ENCODE measurements at regions not wholly inside any gene's neighbourhood (a gene's known extent, or its start where the extent isn't known, plus 50 kb on each side); places are given as distances from the start of the nearest gene placed in this dataset.

GRCh38 chr1:38198621-38199020 is 152.0 kb upstream of the POU3F1 start:
- H3K4me3 Mint-ChIP-seq = no peak overlapping the region
- TF ChIP-seq, protein P1, sequence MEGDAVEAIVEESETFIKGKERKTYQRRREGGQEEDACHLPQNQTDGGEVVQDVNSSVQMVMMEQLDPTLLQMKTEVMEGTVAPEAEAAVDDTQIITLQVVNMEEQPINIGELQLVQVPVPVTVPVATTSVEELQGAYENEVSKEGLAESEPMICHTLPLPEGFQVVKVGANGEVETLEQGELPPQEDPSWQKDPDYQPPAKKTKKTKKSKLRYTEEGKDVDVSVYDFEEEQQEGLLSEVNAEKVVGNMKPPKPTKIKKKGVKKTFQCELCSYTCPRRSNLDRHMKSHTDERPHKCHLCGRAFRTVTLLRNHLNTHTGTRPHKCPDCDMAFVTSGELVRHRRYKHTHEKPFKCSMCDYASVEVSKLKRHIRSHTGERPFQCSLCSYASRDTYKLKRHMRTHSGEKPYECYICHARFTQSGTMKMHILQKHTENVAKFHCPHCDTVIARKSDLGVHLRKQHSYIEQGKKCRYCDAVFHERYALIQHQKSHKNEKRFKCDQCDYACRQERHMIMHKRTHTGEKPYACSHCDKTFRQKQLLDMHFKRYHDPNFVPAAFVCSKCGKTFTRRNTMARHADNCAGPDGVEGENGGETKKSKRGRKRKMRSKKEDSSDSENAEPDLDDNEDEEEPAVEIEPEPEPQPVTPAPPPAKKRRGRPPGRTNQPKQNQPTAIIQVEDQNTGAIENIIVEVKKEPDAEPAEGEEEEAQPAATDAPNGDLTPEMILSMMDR (IDR thresholded peaks at IDR 0.05) = no peak
- no peaks in the 10 kb centered on the region for H3K36me3 Mint-ChIP-seq (ENCODE audit: low read depth)
- CTCF ChIA-PET = no interaction called here
- no peak overlapping the region for H3K27ac Mint-ChIP-seq
- ATAC-seq (no peak), DNase-seq (no peak)
- peaks cover 14% of the 10 kb centered on the region for H3K27me3 Mint-ChIP-seq
- intact Hi-C loops (cut with micrococcal nuclease) = no loop called here
- H3K4me1 Mint-ChIP-seq (ENCODE audit: low read depth) = no peaks in the 10 kb centered on the region
- POLR2A ChIA-PET = no interaction called here
- peaks cover 2% of the 10 kb centered on the region for H3K9me3 Mint-ChIP-seq

GRCh38 chr1:38198099-38198498 is 151.5 kb upstream of the POU3F1 start:
- Mint-ChIP-seq H3K27me3 (peaks cover 14% of the 10 kb centered on the region), H3K27ac (no peak overlapping the region), H3K4me1 (ENCODE audit: low read depth) (no peaks in the 10 kb centered on the region), H3K9me3 (peaks cover 2% of the 10 kb centered on the region), H3K36me3 (ENCODE audit: low read depth) (no peaks in the 10 kb centered on the region), H3K4me3 (no peak overlapping the region)
- intact Hi-C loops (cut with micrococcal nuclease) = no loop called here
- POLR2A ChIA-PET = no interaction called here
- CTCF ChIA-PET = no interaction called here
- ATAC-seq = no peak
- no peak for DNase-seq
- TF ChIP-seq, protein P1 (IDR thresholded peaks at IDR 0.05) = no peak

GRCh38 chr1:38197312-38198061 is 150.9 kb upstream of the POU3F1 start:
- peaks cover 17% of the 10 kb centered on the region for H3K27me3 Mint-ChIP-seq
- intact Hi-C loops (cut with micrococcal nuclease) = no loop called here
- no peak overlapping the region for H3K4me3 Mint-ChIP-seq
- ChIA-PET POLR2A (no interaction called here), CTCF (no interaction called here)
- no peaks in the 10 kb centered on the region for H3K4me1 Mint-ChIP-seq (ENCODE audit: low read depth)
- TF ChIP-seq, protein P1 (IDR thresholded peaks at IDR 0.05) = no peak
- no peaks in the 10 kb centered on the region for H3K36me3 Mint-ChIP-seq (ENCODE audit: low read depth)
- DNase-seq (no peak), ATAC-seq (no peak)
- no peak overlapping the region for H3K27ac Mint-ChIP-seq
- H3K9me3 Mint-ChIP-seq = peaks cover 2% of the 10 kb centered on the region

DNA sequence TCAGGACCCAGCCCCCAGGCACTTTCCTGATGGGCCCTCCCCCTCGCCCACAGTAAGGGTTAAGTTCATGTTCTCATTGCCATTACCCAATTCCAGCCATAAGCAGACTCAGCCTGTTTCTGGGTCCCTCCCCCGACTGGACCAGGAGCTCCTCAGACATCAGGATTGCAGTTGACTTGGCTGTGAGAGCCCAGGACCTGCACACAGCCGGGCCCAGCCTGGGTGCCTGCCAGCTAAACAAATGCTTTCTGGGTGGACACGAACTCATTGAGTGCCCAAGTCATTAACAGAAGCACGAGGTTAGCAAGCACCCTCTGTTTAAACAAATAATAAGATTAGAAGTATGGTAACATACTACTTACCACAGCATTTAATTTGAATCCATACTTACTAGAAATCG is 147.9 kb upstream of the POU3F1 start:
- Mint-ChIP-seq H3K36me3 (ENCODE audit: low read depth) (no peaks in the 10 kb centered on the region), H3K4me1 (ENCODE audit: low read depth) (no peaks in the 10 kb centered on the region), H3K27me3 (peaks cover 16% of the 10 kb centered on the region), H3K9me3 (no peaks in the 10 kb centered on the region), H3K27ac (no peak overlapping the region), H3K4me3 (no peak overlapping the region)
- ChIA-PET CTCF (no interaction called here), POLR2A (interaction anchor here (0.6 kb wide), 1 partner anchor 1015 kb away, joined by 5 read pairs; no protein-coding TSS in a partner anchor)
- TF ChIP-seq, protein P1 (IDR thresholded peaks at IDR 0.05) = no peak
- intact Hi-C loops (cut with micrococcal nuclease) = no loop called here
- no peak for DNase-seq
- no peak for ATAC-seq

DNA sequence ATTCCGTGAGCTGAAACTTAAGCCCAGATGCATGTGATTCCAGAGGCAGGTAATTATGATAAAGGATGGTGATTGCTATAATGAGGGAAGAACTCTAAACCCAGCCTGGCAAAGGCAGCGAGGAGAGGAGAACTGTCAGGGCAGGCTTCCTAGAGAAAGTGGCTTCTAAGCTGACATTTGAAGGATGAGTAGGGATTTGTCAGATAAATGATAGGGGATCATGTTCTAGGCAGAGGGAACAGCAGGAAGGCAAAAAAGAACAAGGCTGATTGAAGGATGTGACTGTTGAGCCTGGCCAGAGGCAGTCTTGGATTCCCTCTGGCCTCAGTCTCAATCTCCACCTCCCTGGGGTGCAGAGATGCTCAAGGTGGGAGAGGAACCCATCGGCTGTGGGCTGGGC is 146.4 kb upstream of the POU3F1 start:
- Mint-ChIP-seq H3K27ac (no peak overlapping the region), H3K27me3 (peaks cover 15% of the 10 kb centered on the region), H3K4me3 (no peak overlapping the region), H3K36me3 (ENCODE audit: low read depth) (no peaks in the 10 kb centered on the region), H3K9me3 (no peaks in the 10 kb centered on the region), H3K4me1 (ENCODE audit: low read depth) (no peaks in the 10 kb centered on the region)
- ATAC-seq (no peak), DNase-seq (no peak)
- POLR2A ChIA-PET = interaction anchor here (1.3 kb wide), 1 partner anchor 12 kb away, joined by 5 read pairs; no protein-coding TSS in a partner anchor
- CTCF ChIA-PET = no interaction called here
- intact Hi-C loops (cut with micrococcal nuclease) = no loop called here
- TF ChIP-seq, protein P1 (IDR thresholded peaks at IDR 0.05) = no peak

All from activated CD8-positive, alpha-beta T cell treated with anti-CD3 and anti-CD28 coated beads for 36 hours (primary cell).